Spleen (tissue), 7 donors: ENCODE measurements at regions not wholly inside any gene's neighbourhood (a gene's known extent, or its start where the extent isn't known, plus 50 kb on each side); places are given as distances from the start of the nearest gene placed in this dataset.

Experiments used
- POLR2A ChIP-seq, 3 donors: fragments of 450-650 bp; IDR thresholded peaks; one replicate each; pipeline ENCODE4 v1.5.1; 2017; ENCODE audit warnings: antibody characterized with exemption in 3 of 3, mild to moderate bottlenecking in 1 of 3
- TF ChIP-seq, protein P1 (sequence below), 11 experiments: fragments of 200-600 bp in 7 of 11; fragments of 450-650 bp in 4 of 11; sonication (generic) in 4 of 11; IDR thresholded peaks in 8 of 11; conservative IDR thresholded peaks in 3 of 11; 1 replicate in 7 of 11; 2 replicates in 4 of 11; pipeline versions ENCODE4 v1.4.0 to v1.8.0; 2016 to 2021; ENCODE audit warnings: antibody characterized with exemption in 11 of 11, inconsistent platforms in 4 of 11, mild to moderate bottlenecking in 1 of 11
- donor health status: DM: no; HTN: no; CAD: no; lungs with moderate emphysema.
- donor health status: DM: no; HTN: no; CAD: no.
- donor health status: DM: no; HTN: no; CAD: no.

DNA sequence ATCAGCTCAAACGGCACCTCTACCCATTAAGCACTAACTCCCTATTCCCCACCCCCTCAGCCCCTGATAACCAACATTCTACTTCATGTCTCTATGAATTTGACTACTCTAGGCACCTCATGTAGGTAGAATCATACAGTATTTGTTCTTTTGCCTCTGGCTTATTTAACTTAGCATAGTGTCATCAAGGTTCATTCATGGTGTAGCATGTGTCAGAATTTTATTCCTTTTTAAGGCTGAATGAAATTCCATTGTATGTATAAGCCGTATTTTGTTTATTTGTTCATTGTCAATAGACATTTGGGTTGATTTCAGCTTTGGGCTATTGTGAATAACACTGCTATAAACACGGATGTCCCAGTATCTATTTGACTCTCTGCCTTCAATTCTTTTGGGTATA lies 794.9 kb upstream of the SOX9 start:
- TF ChIP-seq POLR2A (IDR thresholded peaks at IDR 0.05) = no peak
- TF ChIP-seq, protein P1, sequence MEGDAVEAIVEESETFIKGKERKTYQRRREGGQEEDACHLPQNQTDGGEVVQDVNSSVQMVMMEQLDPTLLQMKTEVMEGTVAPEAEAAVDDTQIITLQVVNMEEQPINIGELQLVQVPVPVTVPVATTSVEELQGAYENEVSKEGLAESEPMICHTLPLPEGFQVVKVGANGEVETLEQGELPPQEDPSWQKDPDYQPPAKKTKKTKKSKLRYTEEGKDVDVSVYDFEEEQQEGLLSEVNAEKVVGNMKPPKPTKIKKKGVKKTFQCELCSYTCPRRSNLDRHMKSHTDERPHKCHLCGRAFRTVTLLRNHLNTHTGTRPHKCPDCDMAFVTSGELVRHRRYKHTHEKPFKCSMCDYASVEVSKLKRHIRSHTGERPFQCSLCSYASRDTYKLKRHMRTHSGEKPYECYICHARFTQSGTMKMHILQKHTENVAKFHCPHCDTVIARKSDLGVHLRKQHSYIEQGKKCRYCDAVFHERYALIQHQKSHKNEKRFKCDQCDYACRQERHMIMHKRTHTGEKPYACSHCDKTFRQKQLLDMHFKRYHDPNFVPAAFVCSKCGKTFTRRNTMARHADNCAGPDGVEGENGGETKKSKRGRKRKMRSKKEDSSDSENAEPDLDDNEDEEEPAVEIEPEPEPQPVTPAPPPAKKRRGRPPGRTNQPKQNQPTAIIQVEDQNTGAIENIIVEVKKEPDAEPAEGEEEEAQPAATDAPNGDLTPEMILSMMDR (IDR thresholded peaks at IDR 0.05 in 8 of 11, conservative IDR thresholded peaks at IDR 0.05 in 3 of 11) = no peak
